SU-DHL-6 (cell line): ENCODE measurements at regions not wholly inside any gene's neighbourhood (a gene's known extent, or its start where the extent isn't known, plus 50 kb on each side); places are given as distances from the start of the nearest gene placed in this dataset.

Experiments used
- CTCF ChIP-seq: fragments of 200-600 bp; sonication (generic); IDR thresholded peaks from one replicate; pipeline ENCODE4 v1.5.1; 2017; ENCODE audit warnings: antibody characterized with exemption, mild to moderate bottlenecking, low read length, moderate library complexity; ENCODE audit not compliant: insufficient read depth, poor library complexity, severe bottlenecking
- EZH2phosphoT487 ChIP-seq: fragments of 200-600 bp; sonication (generic), shearing (Covaris generic); conservative IDR thresholded peaks from 2 replicates; pipeline ENCODE4 v1.6.1; 2018; ENCODE audit warnings: mild to moderate bottlenecking, antibody characterized with exemption, low read length, moderate library complexity, mixed read lengths

GRCh38 chr2:215863687-215864086 is 149.7 kb downstream of the MREG start:
- TF ChIP-seq CTCF (no peak), EZH2phosphoT487 (no peak)
